Heart left ventricle (tissue), 16 donors: ENCODE measurements at regions not wholly inside any gene's neighbourhood (a gene's known extent, or its start where the extent isn't known, plus 50 kb on each side); places are given as distances from the start of the nearest gene placed in this dataset.

Experiments
- ATAC-seq, 4 donors: fragments of 200-7000 bp; cut with Tn5 transposase; one replicate each; pipeline ENCODE4 v1.9.1; 2020 to 2022; ENCODE audit warnings: moderate library complexity in 4 of 4, mild to moderate bottlenecking in 3 of 4, moderate number of reproducible peaks in 1 of 4
- DNase-seq, 5 donors: peaks; one replicate each; pipeline ENCODE4 v3.0.0-alpha.2; 2020
- H3K27ac ChIP-seq, 12 donors: fragments of 200-600 bp; sonication (generic) in 4 of 12; one replicate each; pipeline versions ENCODE4 v1.5.0 to v1.8.0; 2016 to 2022; ENCODE audit warnings: mild to moderate bottlenecking in 2 of 12
- H3K27me3 ChIP-seq, 9 donors: fragments of 200-600 bp; sonication (generic) in 2 of 9; one replicate each; pipeline versions ENCODE4 v1.5.1 to v1.8.0; 2016 to 2022; ENCODE audit warnings: mild to moderate bottlenecking in 3 of 9
- H3K36me3 ChIP-seq, 9 donors: fragments of 200-600 bp; sonication (generic) in 2 of 9; one replicate each; pipeline versions ENCODE4 v1.5.0 to v1.8.0; 2018 to 2022; ENCODE audit warnings: mild to moderate bottlenecking in 2 of 9
- H3K4me1 ChIP-seq, 12 donors: fragments of 200-600 bp; sonication (generic) in 4 of 12; one replicate each; pipeline versions ENCODE4 v1.5.0 to v1.8.0; 2016 to 2022; ENCODE audit warnings: mild to moderate bottlenecking in 3 of 12
- H3K4me3 ChIP-seq, 12 donors: fragments of 200-600 bp; sonication (generic) in 4 of 12; one replicate each; pipeline versions ENCODE4 v1.5.0 to v1.8.0; 2017 to 2022; ENCODE audit warnings: mild to moderate bottlenecking in 9 of 12, moderate library complexity in 4 of 12
- H3K9me3 ChIP-seq, 12 donors: fragments of 200-600 bp; sonication (generic) in 4 of 12; one replicate each; pipeline versions ENCODE4 v1.5.0 to v1.8.0; 2016 to 2022; ENCODE audit warnings: mild to moderate bottlenecking in 1 of 12
- CTCF ChIP-seq, 12 donors: fragments of 200-600 bp; sonication (generic) in 4 of 12; IDR thresholded peaks; one replicate each; pipeline versions ENCODE4 v1.5.0 to v1.8.0; 2018 to 2022; ENCODE audit warnings: antibody characterized with exemption in 12 of 12, mild to moderate bottlenecking in 5 of 12
- POLR2A ChIP-seq, 2 donors: fragments of 450-650 bp; IDR thresholded peaks; one replicate each; pipeline ENCODE4 v1.6.1; 2017; ENCODE audit warnings: antibody characterized with exemption in 2 of 2, mild to moderate bottlenecking in 2 of 2, moderate library complexity in 2 of 2
- WGBS, 4 donors: extraction: QIAGEN DNeasy Blood & Tissue Kit in 2 of 4; methylation state at CpG; one replicate each; pipeline versions ENCODE4 v1.1.5 to v1.1.7; 2013 to 2018; 5-methylcytosine and 5-hydroxymethylcytosine counted together
- intact Hi-C, 10 donors: fragments of 100-400 bp; cut with DNase I; formaldehyde crosslinking; loops; one replicate each; pipeline versions ENCODE4 v1.11.1 to v1.14.2; 2022
- donor health status: ischemic (EF 13 %, LVEDD 7.1; RV severe dilation, severe dysfunction).
- donor health status: healthy with polysubstance abuse.
- donor health status: DM: no; HTN: yes; CAD: no.
- donor health status: DM: no; HTN: no; CAD: no.
- donor health status: ischemic (EF 25% LVEDD 6.9; RV normal size, moderate dysfunction).
- donor health status: ischemic (EF 25% LVEDD 5.7; RV mildly dilated, moderate dysfunction).
- donor health status: healthy.
- donor health status: DM: yes; HTN: yes; CAD: no.
- donor health status: ischemic (EF 35%, LVEDD 5.7; RV mildly dilated, moderate dysfunction).
- donor health status: nonischemic (EF 11% LVEDD 7.7; RV severe dilation, severe dysfunction).
- donor health status: DM: yes; HTN: yes; CAD: no.
- donor health status: PGD.
- donor health status: ischemic (EF 29% LVEDD 5.4; RV normal size, mild dysfunction).
- donor health status: nonischemic (EF 23%, LVEDD 6.1; RV moderate dilation, normal function).

DNA sequence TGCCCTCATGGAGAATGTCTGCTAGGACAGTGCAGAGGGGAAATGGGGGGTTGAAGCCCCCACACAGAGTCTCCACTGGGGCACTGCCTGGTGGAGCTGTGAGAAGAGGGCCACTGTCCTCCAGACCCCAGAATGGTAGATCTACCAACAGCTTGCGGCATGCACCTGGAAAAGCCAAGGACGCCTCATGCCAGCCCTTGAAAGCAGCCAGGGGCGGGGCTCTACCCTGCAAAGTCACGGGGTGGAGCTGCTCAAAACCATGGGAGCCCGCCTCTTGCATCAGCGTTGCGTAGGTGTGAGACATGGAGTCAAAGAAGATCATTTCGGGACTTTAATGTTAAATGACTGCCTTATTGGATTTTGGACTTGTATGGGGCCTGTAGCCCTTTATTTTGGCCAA, 157.6 kb downstream of the DSEL start:
- Histone ChIP-seq H3K4me3 (no peak overlapping the region), H3K4me1 (peaks cover 0 to 4% (median 0%) of the 10 kb centered on the region in 12 donors), H3K36me3 (no peaks in the 10 kb centered on the region), H3K27me3 (no peaks in the 10 kb centered on the region), H3K9me3 (no peaks in the 10 kb centered on the region), H3K27ac (peak overlapping the region in 1 of 12 donors; percentile 36)
- WGBS, 4 donors: 89 to 95% (median 94%) methylated on average over 7 to 8 of the region's 8 CpGs
- ATAC-seq: no peak
- DNase-seq: no peak
- TF ChIP-seq CTCF (IDR thresholded peaks at IDR 0.05) (no peak), POLR2A (IDR thresholded peaks at IDR 0.05) (no peak)
- intact Hi-C loops: no loop called here

- Histone ChIP-seq H3K36me3 (no peaks in the 10 kb centered on the region), H3K27ac (no peak overlapping the region), H3K4me3 (no peak overlapping the region), H3K4me1 (no peaks in the 10 kb centered on the region), H3K9me3 (no peaks in the 10 kb centered on the region), H3K27me3 (no peaks in the 10 kb centered on the region)
- no peak for ATAC-seq
- DNase-seq: no peak
- TF ChIP-seq CTCF (IDR thresholded peaks at IDR 0.05) (no peak), POLR2A (IDR thresholded peaks at IDR 0.05) (no peak)
- WGBS, 4 donors: 75 to 88% (median 87%) methylated on average over 4 of the region's 4 CpGs
- intact Hi-C loops: no loop called here
Measured at GRCh38 chr18:67354692-67355091, 161.8 kb downstream of the DSEL start.

DNA sequence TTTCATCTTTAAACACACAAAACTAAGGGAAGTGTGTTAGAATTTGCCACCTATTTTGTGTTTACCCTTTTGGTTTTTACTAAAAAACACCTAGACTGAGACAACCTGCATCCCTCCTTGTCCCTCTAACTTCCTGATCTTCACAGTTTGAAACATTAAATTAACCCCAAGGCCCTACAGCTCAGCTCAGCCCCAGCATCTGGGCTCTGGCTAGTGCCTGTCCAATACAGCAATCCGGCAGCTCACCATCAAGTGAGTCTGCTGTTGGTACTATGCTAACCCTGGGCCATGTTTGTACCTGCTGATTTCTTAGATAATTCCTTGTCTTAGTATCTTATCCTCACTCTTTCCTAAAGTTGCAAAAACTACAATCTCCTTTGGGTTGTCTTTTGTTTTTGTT, 162.4 kb downstream of the DSEL start:
- intact Hi-C loops: no loop called here
- no peak for DNase-seq
- no peak overlapping the region for H3K27ac ChIP-seq
- H3K9me3 ChIP-seq: no peaks in the 10 kb centered on the region
- ATAC-seq: no peak
- H3K36me3 ChIP-seq: no peaks in the 10 kb centered on the region
- no peak overlapping the region for H3K4me3 ChIP-seq
- TF ChIP-seq CTCF (IDR thresholded peaks at IDR 0.05) (no peak), POLR2A (IDR thresholded peaks at IDR 0.05) (no peak)
- 0 to 44% (median 22%) methylated on average over 1 of the region's 1 CpG for whole genome bisulfite sequencing, 4 donors
- H3K4me1 ChIP-seq: no peaks in the 10 kb centered on the region
- no peaks in the 10 kb centered on the region for H3K27me3 ChIP-seq

- TF ChIP-seq CTCF (IDR thresholded peaks at IDR 0.05): no peak
- no peak for TF ChIP-seq POLR2A (IDR thresholded peaks at IDR 0.05)
- no peaks in the 10 kb centered on the region for H3K4me1 ChIP-seq
- no peak overlapping the region for H3K27ac ChIP-seq
- 20 to 61% (median 56%) methylated on average over 1 of the region's 1 CpG for WGBS, 4 donors
- no peak overlapping the region for H3K4me3 ChIP-seq
- H3K36me3 ChIP-seq: no peaks in the 10 kb centered on the region
- DNase-seq (no peak), ATAC-seq (no peak)
- no peaks in the 10 kb centered on the region for H3K27me3 ChIP-seq
- no peaks in the 10 kb centered on the region for H3K9me3 ChIP-seq
- intact Hi-C loops: no loop called here
Measured at GRCh38 chr18:67347438-67347837, 169.1 kb downstream of the DSEL start.
